Pancreas (tissue), 10 donors: ENCODE measurements at regions not wholly inside any gene's neighbourhood (a gene's known extent, or its start where the extent isn't known, plus 50 kb on each side); places are given as distances from the start of the nearest gene placed in this dataset.
"Not testable (repeated sequence)": the region's sequence is repeated elsewhere in the genome, so short reads cannot be mapped to it uniquely, and the experiment has no call there.

Experiments used
- ATAC-seq, 4 donors: fragments of 200-7000 bp; cut with Tn5 transposase; one replicate each; pipeline versions ENCODE4 v1.8.0 to v1.9.1; 2020; ENCODE audit warnings: mild to moderate bottlenecking in 4 of 4, moderate library complexity in 4 of 4
- DNase-seq, 6 donors: peaks; one replicate each; pipeline ENCODE4 v3.0.0-alpha.2; 2020
- FAIRE-seq: peaks from 2 replicates; lab custom pipeline; 2012; peaks lifted over from hg19 to GRCh38; lab: Jason Lieb, UNC
- H3K27ac ChIP-seq, 4 donors: fragments of 200-600 bp; sonication (generic); 1 replicate in 3 of 4; 2 replicates in 1 of 4; pipeline versions ENCODE4 v1.5.0 to v1.8.0; 2020
- H3K27me3 ChIP-seq, 4 donors: fragments of 200-600 bp; one replicate each; pipeline ENCODE4 v1.8.0; 2021
- H3K36me3 ChIP-seq, 3 donors: fragments of 200-600 bp; sonication (generic) in 1 of 3; one replicate each; pipeline versions ENCODE4 v1.5.0 to v1.8.0; 2020 to 2021
- H3K4me1 ChIP-seq, 3 donors: fragments of 200-600 bp; one replicate each; pipeline ENCODE4 v1.8.0; 2021
- H3K4me3 ChIP-seq, 4 donors: fragments of 200-600 bp; sonication (generic) in 2 of 4; one replicate each; pipeline versions ENCODE4 v1.5.0 to v1.8.0; 2020 to 2021
- H3K9me3 ChIP-seq, 4 donors: fragments of 200-600 bp; one replicate each; pipeline ENCODE4 v1.8.0; 2021
- WGBS, 2 donors: extraction: QIAGEN DNeasy Blood & Tissue Kit; methylation state at CpG; one replicate each; pipeline ENCODE4 v1.1.7; 2013; 5-methylcytosine and 5-hydroxymethylcytosine counted together
- intact Hi-C, 3 donors: fragments of 100-400 bp; cut with DNase I; formaldehyde crosslinking; loops; one replicate each; pipeline versions ENCODE4 v1.11.1 to v1.14.2; 2022
- TF ChIP-seq, protein P1 (sequence below), 4 donors: fragments of 200-600 bp; sonication (generic) in 3 of 4; IDR thresholded peaks; one replicate each; pipeline versions ENCODE4 v1.5.0 to v1.8.0; 2021; ENCODE audit warnings: antibody characterized with exemption in 4 of 4
- donor health status: healthy with polysubstance abuse.
- donor health status: DM: no; HTN: no; CAD: no; lungs with moderate emphysema.
- donor health status: DM: no; HTN: no; CAD: no.
- donor health status: control.
- donor health status: control.
- donor health status: Bipolar disorder and iron deficiency.
- donor health status: DM: yes; HTN: yes; CAD: no.
- donor health status: DM: no; HTN: no; CAD: no.
- donor health status: DM: no; HTN: no; CAD: no.
- donor health status: DM: yes; HTN: yes; CAD: no.

- no peak for FAIRE-seq
- Histone ChIP-seq H3K27ac (no peak overlapping the region), H3K36me3 (no peaks in the 10 kb centered on the region), H3K9me3 (peaks cover 0 to 4% (median 0%) of the 10 kb centered on the region in 4 donors), H3K4me3 (no peak overlapping the region), H3K4me1 (no peaks in the 10 kb centered on the region), H3K27me3 (no peaks in the 10 kb centered on the region)
- no peak for DNase-seq
- no peak for ATAC-seq
- WGBS, 2 donors: 48 to 50% methylated on average over 2 of the region's 2 CpGs
- TF ChIP-seq, protein P1, sequence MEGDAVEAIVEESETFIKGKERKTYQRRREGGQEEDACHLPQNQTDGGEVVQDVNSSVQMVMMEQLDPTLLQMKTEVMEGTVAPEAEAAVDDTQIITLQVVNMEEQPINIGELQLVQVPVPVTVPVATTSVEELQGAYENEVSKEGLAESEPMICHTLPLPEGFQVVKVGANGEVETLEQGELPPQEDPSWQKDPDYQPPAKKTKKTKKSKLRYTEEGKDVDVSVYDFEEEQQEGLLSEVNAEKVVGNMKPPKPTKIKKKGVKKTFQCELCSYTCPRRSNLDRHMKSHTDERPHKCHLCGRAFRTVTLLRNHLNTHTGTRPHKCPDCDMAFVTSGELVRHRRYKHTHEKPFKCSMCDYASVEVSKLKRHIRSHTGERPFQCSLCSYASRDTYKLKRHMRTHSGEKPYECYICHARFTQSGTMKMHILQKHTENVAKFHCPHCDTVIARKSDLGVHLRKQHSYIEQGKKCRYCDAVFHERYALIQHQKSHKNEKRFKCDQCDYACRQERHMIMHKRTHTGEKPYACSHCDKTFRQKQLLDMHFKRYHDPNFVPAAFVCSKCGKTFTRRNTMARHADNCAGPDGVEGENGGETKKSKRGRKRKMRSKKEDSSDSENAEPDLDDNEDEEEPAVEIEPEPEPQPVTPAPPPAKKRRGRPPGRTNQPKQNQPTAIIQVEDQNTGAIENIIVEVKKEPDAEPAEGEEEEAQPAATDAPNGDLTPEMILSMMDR (IDR thresholded peaks at IDR 0.05): no peak
- intact Hi-C loops: no loop called here
Observed at GRCh38 chr6:113060664-113061063, 713.5 kb downstream of the RFPL4B start.

- DNase-seq (no peak), ATAC-seq (no peak), FAIRE-seq (no peak)
- Histone ChIP-seq H3K9me3 (no peaks in the 10 kb centered on the region), H3K27ac (no peak overlapping the region), H3K27me3 (no peaks in the 10 kb centered on the region), H3K4me3 (no peak overlapping the region), H3K36me3 (no peaks in the 10 kb centered on the region), H3K4me1 (peaks cover 0 to 3% (median 0%) of the 10 kb centered on the region in 3 donors)
- intact Hi-C loops: no loop called here
- 48 to 49% methylated on average over 2 of the region's 2 CpGs for WGBS, 2 donors
- TF ChIP-seq, protein P1 (IDR thresholded peaks at IDR 0.05): no peak
Observed at GRCh38 chr6:113065611-113066010, 718.5 kb downstream of the RFPL4B start.

- FAIRE-seq: no peak
- no peak overlapping the region for H3K27ac ChIP-seq
- DNase-seq: no peak
- WGBS, 2 donors: 77 to 88% methylated on average over 3 of the region's 3 CpGs
- intact Hi-C loops: no loop called here
- peaks cover 0 to 3% (median 0%) of the 10 kb centered on the region in 3 donors for H3K4me1 ChIP-seq
- ATAC-seq: no peak
- TF ChIP-seq, protein P1 (IDR thresholded peaks at IDR 0.05): no peak
- H3K36me3 ChIP-seq: no peaks in the 10 kb centered on the region
- H3K4me3 ChIP-seq: no peak overlapping the region
- H3K27me3 ChIP-seq: no peaks in the 10 kb centered on the region
- H3K9me3 ChIP-seq: no peaks in the 10 kb centered on the region
Observed at GRCh38 chr6:113067612-113068275, 720.6 kb downstream of the RFPL4B start.

DNA sequence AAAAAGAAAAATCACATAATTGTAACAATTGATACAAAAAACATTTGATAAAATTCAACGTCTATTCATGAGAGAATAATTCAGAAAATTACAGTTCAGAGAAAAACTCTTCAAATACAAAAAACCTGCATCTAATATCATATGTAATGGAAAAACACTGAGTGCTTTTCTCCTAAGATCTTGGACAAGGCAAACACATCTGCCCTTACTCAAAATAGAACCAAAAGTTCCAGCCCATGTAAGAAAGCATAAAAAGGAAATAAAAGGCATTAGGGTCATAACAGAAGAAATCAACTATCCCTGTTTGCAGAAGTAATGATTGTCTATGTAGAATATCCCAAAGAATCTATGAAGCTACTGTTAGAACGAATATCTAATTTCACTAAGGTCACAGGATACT is 721.4 kb downstream of the RFPL4B start:
- TF ChIP-seq, protein P1 (IDR thresholded peaks at IDR 0.05): no peak
- DNase-seq (no peak), ATAC-seq (no peak), FAIRE-seq (no peak)
- Histone ChIP-seq H3K27me3 (no peaks in the 10 kb centered on the region), H3K27ac (no peak overlapping the region), H3K9me3 (no peaks in the 10 kb centered on the region), H3K36me3 (no peaks in the 10 kb centered on the region), H3K4me1 (peaks cover 0 to 3% (median 0%) of the 10 kb centered on the region in 3 donors), H3K4me3 (no peak overlapping the region)
- intact Hi-C loops: no loop called here
- WGBS, 2 donors: 60 to 67% methylated on average over 2 of the region's 2 CpGs

DNA sequence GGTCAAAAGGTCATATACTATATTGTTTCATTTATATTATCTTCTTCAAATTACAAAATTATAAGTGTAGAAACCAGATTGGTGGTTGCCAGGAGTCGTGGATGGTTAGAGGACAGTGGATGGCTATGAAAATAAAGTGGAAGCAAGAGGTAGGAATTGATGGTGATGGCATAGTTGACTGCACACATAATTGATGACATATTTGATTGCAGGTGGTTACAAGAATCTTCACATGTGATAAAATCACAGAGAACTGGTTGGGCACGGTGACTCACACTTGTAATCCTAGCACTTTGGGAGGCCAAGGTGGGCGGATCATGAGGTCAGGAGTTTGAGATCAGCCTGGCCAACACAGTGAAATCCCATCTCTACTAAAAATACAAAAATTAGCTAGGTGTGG is 723.6 kb downstream of the RFPL4B start:
- H3K4me1 ChIP-seq, H3K36me3 ChIP-seq, H3K27me3 ChIP-seq, H3K27ac ChIP-seq, DNase-seq, FAIRE-seq, H3K4me3 ChIP-seq, H3K9me3 ChIP-seq, ATAC-seq, intact Hi-C loops: not testable (repeated sequence)
- WGBS, 2 donors: 86 to 95% methylated on average over 3 of the region's 3 CpGs
